D341Med (cell line): ENCODE measurements at regions not wholly inside any gene's neighbourhood (a gene's known extent, or its start where the extent isn't known, plus 50 kb on each side); places are given as distances from the start of the nearest gene placed in this dataset.
"Not testable (repeated sequence)": the region's sequence is repeated elsewhere in the genome, so short reads cannot be mapped to it uniquely, and the experiment has no call there.

Experiments
- DNase-seq: peaks from one replicate; pipeline ENCODE4 v3.0.0; 2012; ENCODE audit warnings: low spot score

DNA sequence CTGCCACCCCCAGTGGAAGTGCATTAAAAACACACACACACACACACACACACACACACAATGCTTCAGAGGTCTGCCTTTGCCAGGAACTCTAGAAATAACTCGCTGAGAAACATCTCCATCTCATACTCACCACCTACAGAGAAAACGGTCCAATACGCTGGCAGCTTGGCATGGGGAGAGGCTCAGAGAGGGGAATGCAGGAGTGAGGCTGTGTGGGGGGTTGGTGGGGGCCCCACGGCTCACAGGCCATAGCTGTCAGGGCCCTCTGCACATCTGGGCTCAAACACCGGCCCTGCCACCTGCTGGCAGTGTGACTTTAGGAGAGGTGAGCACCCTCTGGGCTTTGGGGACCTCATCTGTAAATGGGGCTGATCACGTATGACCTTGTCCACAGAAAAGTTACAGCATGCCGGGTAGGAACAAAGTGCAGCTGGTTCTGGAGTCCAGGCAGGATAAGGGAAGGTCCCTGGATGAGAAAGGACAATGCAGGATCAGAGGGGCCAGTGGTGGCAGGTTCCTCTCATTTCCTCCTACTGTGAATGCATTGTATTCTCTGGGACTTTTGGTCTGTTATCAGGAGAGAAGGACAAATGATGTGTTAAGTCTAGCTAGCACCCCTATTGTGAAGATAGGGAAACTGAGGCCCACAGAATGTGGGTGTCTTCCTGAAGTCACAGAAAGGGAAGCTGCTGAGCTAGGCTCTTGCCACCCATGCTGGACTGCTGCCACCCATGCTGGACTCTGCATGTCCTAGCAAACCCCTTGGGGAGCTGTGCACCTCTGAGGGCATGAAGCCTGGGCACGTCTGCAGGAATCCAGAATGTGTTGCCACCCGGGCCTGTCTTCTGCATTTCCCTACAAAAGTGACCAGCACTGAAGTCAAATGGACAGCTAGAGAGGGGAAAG lies 404.6 kb downstream of the RPS24 start:
- no peak for DNase-seq

DNA sequence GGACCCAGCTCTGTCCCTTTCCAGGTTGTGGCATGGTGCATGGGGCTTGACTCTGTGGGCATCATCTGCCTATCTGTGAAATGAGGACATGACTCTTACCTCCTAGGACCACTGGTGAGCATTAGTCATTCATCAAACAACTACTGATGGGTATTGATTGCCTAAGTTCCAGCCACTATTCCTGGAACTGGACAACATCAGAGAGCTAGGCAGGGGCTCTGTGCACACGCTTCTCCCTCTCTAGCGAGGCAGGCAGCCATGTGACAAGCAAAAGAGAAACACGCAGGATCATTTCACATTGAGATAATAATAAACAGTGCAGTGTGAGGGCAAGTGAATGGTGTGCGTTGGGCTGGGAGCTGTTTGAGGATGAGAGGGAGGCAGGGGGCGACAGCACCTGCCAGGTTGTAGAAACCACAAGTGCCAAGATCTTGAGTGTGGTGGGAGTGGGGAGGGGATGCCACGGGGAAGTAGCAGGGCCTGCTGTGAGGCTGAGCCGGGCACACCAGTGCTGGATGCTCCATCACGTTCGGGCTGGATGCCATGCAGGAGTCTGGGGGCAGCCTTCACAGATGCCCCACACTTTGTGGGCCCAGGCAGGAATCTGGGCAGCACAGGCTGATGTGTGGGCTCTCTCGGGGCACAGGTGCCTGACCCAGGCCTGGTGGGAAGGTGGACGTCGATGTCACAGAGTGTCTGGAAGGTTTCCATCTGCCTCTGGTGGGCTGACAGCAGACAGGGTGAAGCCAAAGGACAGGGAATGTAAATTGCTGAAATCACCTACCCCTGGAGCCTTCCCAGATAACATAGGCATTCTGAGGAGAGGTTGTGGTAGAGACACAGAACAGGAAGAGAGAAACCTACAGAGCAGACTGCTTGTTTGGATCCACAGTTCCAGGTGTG lies 405.5 kb downstream of the RPS24 start:
- no peak for DNase-seq

DNA sequence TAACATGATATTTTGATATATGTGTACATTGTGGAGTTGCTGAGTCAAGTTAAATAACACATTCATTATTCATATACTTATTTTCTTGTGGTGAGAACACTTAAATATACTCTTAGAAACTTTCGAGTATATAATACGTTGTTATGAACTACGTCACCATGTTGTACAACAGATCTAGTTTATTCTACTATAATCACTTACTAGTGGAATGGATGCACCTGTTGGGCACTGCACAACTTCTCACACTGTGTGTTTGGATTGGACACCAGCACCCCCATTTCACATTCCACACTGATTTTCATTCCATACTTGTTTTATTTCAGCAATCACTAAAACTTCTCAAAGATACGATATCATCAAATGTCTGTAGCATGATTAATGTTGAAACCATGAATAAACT lies 407.3 kb downstream of the RPS24 start:
- DNase-seq: no peak

DNA sequence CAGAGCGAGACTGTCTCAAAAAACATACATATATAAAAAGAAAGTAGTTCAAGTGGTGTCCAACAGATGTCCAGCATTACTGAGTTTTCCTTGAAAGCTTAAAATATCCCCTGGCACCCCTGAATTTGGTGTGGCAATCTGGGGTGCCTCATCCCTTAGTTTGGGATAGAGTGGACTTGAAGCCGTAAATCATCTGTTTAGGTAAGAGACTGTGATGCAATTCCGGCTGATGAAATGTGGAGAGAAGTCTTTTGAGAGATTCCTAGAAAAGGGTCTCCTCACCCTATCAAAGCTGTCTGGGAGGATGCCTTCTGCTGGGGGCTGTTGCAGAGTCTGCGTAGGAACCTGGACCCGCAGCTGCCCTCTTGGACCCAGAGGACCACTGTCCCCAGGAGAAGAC lies 408.0 kb downstream of the RPS24 start:
- DNase-seq: no peak

DNA sequence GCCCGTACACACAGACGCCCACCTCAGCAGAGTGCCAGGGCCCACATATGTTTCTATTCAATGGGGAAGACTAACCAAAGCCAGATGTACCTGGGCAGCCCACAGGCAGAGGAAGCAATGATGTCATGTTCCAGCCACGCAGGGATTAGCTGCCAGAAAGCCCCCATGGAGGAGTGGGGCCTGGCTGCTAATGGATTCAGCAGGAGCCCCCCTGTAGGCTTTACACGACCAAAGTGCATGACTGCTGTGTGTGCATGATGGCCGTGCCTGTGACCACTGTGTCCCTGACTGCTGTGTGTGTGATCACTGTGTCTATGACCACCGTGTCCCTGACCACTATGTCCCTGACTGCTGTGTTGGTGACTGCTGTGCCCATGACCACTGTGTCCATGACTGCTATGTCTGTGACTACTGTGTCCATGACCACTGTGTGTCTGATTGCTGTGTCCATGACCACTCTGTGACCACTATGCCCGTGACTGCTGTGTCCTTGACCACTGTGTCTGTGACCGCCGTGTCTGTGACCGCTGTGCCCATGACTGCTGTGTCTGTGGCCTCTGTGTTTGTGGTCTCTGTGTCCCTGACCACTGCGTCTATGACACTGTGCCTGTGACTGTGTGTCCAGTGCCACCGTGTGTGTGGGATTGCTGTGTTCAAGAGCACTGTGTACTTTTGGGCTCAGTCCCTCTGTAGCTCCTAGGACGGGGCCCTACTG lies 409.3 kb downstream of the RPS24 start:
- DNase-seq: no peak

DNA sequence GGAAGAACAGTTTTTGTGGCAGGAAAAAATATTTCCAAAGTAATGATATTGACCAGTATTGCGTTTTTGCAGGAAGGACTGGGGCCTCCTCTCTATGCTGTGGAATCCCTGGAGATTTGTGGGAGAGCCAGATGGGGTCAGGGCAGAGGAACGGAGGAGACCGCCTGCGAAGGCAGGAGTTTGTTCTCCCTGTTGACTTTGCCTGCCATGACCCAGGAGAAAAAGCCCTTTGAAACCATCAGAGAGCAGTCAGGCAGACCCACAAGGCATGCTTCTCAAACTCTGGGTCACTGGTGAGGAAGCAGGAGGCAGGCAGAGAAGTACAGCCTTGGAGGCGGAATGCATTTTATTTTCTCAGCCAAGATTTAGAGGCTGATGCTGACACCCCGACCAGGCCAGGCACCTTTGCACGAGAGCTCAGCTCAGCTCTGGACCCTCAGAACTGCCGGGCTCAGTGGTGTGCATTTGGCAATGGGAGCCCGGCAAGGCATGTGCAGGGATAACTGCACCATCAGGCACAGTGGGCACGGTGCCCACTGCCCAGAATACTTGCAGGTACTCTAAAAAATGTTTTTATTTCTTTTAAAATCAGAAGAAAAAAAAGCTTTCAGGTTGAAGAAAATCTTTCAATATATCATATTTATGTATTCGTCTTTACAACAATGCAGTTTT lies 410.4 kb downstream of the RPS24 start:
- no peak for DNase-seq

DNA sequence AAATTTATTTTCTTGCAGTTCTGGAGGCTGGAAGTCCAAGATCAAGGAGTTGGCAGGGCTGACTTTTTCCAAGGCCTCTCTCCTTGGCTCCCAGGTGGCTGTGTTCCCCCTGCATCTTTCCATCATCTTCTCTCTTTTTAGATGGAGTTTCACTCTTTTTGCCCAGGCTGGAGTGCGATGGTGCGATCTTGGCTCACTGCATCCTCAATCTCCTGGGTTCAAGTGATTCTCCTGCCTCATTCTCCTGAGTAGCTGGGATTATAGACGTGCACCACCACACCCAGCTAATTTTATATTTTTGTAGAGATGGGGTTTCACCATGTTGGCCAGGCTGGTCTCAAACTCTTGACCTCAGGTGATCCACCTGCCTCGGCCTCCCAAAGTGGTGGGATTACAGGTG lies 411.1 kb downstream of the RPS24 start:
- DNase-seq: not testable (repeated sequence)

DNA sequence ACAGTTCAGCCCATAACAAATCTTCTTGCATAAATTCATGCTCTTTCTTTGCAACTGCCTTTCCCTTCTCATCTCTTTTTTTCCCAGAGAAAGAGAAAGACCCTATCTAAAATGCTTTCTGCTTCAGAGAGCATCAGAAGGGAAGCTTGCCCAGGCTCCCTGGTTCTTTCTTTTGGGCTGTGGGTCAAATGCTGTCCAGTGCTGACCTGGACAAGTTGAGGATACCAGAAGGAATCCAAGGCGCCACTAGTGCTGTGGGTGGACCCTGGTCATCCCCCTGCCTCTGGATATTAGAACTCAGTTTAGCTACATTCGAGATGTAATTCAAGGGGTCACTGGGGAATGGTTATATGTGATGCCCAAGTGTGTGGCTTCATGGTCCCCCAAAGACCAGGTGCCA lies 411.6 kb downstream of the RPS24 start:
- no peak for DNase-seq

DNA sequence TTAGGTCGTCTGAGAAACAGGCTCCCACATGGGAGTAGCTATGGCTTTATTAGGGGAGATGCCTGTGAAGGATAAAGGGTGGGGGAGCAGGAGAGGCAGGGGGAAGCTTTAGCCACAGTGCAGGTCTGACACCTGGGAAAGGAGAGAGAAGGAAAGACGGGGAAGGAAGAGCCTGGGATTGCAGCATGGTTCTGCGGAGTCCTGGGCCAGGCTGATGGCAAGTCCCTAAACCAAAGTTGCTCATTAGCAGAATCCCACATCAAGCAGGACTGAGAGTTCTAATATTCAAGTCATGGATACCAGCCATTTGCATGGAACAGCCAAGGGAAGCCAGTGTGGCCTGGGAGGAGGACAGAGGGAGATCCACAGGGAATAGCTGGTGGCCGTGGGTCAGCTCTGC lies 414.8 kb downstream of the RPS24 start:
- no peak for DNase-seq

DNA sequence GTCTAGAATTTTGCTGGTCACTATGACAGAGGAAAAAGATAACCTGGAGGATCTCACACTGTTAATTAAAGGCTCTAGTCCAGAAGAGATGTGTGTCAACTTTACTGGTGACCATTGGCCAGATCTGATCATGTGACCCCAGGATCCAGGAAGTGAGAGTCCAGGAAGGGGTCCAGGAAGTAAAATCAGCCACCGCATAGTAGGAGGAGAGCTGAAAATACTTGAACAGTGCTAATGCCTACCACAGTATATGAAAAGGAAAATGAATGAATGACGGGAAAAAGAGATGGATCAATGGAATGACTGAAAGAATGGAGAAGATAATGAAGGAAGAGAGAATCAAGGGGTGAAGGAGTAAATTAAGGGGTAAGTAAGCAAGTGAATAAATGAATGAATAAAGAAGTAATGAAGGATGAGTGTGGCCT lies 415.3 kb downstream of the RPS24 start:
- no peak for DNase-seq

DNA sequence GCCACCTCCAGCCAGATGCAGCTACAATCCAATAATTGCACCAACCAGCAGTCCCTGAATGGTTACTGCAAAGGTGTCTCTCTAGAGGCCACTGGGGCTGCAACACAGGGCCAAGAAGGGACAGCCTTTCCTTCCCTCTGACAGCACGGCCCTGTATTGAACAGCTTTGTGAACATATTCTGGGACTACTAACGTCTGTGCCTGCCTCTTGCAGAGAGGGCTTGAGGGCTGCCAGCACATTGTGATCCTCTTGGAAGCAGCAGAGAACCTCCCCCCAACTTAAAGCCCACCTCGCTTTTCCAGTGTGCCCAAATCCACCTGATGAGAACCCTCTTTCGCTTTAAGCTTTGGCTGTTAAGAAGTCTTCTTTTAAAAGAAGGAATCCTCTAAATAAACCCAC lies 415.9 kb downstream of the RPS24 start:
- DNase-seq: no peak

DNA sequence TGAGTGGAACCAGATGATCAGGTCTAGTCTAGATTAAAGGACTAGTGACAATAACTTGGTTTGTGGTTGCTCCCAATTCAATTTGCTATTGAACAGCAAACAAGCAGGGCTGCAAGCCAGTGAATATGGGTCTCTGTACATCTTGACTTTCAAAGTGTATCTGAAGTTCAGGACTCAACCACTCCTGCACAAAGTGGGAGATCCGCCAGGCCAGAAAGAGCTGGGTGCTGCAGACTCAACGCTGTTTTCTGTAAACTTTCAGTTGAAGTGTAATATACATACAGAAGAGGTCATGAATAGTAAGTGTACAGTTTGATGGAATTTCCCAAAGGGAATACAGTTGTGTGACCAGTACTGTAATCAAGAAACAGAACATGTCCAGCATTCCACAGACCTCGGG lies 416.6 kb downstream of the RPS24 start:
- DNase-seq: no peak

DNA sequence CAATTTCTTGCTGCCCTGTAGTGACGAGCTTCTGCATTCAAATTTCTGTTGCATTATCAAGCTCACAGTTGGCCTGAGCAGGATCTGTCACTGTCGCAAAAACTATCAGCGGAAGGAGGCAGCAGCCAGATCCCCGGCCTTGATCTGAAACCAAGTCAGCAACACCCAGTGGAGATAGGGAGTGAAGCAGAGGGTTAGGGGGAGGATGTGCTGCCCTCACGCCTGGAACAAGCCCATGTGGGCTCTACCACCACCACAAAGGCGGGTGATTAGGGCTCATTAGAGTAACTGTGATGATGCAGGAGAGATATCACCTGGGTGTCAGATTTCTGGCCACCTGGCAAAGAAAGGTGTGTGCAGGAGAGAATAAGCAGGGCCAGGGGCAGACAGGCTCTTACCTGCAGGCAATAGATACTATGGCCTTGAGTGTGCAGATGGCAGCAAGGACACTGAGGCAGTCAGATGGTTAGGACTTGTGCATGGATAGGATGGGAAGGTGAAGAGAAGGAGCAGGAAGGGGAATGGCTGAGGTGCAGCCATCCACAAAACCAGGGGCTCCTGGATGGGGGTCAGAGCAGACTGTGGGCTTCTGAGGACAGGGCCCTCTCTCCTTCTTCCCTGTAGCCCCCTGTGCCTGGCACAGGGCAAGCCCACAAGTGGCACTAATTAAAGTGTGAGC lies 417.3 kb downstream of the RPS24 start:
- no peak for DNase-seq

DNA sequence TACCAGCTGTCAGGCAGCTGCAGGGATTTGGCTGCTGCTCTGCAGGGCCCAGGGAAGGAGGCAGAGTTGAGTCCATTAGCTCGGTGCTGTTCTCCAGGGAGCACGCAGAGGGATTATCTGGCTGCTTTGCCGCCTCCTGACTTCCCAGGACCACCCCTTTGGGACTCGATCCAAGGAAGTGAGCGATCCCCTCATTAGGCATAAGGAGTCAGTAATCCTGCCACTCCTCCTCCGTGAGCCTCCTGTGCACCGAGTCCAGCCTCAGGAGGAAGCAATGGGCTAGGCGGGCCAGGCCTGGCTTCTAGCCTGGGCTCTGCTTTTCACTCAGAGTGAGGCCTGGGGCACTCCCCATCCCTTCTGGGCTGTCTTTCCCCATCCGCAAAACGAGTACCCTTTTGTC lies 417.9 kb downstream of the RPS24 start:
- DNase-seq: peak; percentile 86

DNA sequence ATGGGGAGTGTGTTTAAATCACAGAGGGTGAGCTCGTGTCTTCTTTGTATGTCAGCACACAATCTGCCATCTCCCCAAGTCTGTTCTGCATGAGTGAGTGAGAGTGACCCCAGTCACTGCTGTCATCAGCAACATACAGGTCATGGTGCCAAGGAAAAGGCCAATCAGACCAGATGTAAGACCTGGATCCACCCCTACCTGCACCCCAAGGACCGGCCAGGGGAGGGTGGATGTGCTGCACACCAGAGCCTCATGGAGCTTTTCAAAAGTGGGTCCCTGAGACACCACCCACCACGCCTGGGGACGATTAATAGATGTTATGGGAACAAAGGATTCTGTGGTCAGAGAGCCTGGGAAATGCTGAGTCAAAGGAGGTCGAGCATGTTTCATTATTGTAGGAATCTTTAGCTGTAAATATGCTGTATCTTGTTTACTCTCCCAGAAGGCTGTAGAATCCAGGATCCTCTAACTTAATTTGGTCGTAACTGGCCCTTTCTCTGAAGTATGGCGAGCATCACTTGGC lies 420.5 kb downstream of the RPS24 start:
- DNase-seq: no peak

DNA sequence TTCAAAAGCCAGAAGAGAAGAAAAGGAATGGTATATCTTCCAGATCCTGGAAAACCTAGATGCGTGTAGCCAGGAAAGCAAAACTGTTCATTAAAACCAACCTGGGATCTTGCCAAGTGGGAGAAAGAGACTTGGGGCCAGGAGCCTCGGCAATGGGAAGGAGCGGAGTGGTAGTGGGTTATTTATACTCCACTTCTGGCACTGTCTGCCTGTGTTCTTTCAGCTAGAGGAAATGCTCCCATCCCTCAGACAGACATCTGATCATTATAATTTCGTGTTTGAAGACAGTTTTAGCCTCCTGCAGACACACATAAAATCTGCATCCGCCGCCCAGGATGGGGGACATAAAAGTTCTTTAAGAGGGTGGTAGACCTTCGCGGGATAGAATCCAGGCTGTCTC lies 421.6 kb downstream of the RPS24 start:
- no peak for DNase-seq

DNA sequence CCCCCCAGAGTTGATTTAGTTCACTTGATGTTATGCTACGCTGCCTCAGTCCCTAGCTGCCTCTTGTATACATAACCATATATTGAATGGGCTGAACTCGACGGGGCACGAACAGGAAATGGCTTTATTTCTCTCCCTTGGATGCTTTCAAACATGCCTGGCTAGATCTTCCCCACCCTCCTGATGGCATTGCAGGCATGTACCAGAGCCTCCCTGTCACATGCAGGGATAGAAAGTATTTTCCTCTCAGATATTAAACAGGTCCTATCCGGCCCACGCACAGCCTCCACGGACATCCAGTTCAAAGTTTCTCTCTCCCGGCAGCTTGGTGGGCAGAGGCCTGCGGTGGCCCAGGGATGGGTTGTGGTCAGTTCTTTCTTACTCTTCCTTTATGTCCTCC lies 422.1 kb downstream of the RPS24 start:
- DNase-seq: no peak

DNA sequence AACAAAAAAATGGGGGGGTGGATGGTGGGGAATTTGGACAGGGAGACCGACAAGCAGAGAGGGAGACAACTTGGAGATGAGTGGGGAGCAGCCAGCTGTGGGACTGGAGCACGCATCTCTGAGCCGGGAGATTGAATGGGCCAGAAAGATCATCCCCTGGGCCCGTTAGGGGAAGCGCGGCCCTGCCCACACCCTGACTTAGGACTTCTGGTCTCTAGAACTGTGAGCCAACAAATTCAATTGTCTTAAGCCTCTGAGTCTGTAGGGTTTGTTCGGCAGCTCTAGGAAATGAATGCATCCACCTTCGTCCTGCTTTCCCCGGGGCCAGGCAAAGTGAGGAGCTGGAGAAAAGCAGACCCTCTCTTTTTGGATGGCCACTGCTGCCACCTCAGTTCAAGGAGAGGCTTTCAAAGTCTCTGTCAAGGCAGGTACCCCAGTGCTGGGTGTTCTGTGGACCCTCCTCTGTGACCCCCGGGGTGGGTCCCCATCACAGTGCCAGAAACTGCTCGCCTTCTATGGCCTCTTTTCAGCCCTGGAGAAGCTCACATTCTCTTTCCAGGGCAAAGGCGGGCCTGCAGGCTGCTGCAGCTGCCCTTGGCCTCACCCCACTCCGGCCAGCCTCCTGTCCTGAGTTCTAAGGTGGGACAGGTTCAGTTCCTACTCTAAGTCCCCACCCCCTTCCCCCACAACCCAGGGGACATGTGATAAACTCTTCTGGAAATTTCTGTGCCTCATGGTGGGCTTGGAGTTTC lies 423.2 kb downstream of the RPS24 start:
- DNase-seq: no peak

DNA sequence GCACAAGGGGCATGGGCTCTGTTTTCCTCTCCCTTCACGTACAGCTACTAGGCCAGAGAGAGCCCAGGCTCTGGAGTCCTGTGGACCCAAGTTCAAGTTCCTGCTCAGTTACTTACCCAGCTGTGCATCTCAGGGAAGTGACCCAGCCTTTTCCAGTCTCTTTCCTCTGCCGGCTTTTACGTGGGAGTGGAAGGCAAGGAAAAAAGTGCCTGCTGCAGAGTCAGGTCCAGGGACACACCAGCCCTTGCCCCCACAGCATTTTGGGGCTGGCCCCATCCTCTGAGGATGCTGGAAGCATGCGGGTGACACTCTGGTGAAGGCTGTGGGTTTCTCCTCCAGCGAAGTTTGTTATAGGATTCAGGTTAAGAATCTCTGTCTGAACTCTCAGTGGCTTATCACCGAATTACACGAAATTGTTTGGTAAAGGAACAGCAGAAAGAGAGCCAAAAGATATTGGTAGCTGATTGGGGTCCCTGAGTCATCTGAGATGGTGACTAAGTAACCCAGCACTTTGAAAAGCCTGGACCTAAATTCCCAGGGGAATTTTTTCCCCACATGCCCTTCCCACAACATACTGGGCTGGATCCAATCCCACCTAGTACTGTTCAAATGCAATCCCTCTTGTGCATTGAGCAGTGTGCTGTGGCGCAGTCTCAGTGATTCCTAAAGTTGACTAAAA lies 424.3 kb downstream of the RPS24 start:
- DNase-seq: no peak
